ENCODE measurements at regions not wholly inside any gene's neighbourhood (a gene's known extent, or its start where the extent isn't known, plus 50 kb on each side); places are given as distances from the start of the nearest gene placed in this dataset.

DNA sequence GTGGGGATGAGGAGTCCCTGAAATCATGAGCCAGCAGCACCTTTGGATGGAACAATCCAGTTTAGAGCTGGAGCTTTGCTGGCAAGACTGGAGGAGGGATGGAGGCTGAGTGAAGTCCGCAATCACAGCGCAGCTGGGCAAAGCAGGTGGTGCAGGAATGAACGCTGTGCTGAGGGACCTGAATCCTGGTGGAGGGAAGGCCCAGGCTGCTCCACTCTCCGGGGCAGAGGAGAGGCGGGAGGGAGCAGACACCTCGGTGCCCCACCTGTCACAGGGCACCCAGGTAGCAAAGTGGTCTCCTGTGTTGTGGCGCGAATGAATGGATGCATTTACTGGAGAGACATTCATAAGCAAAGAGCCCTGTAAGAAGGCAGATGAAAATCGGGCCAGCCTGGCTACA is 124.8 kb upstream of the ANO1 start:
- TF ChIP-seq SPI1 (IDR thresholded peaks at IDR 0.05; ENCODE audit: low read depth, low read length) = no peak
- no peak for TF ChIP-seq POU2F2 (IDR thresholded peaks at IDR 0.05; ENCODE audit: low read depth, low read length)
- TF ChIP-seq POLR2AphosphoS5 (IDR thresholded peaks at IDR 0.05; ENCODE audit: low read depth, low read length) = no peak

Measured in GM12891 (cell line).